Kidney epithelial cell (primary cell): ENCODE measurements at regions not wholly inside any gene's neighbourhood (a gene's known extent, or its start where the extent isn't known, plus 50 kb on each side); places are given as distances from the start of the nearest gene placed in this dataset.
"Not testable (repeated sequence)": the region's sequence is repeated elsewhere in the genome, so short reads cannot be mapped to it uniquely, and the experiment has no call there.

Experiments
- DNase-seq: peaks from one replicate; pipeline ENCODE4 v3.0.0-alpha.2; 2010; ENCODE audit warnings: low read depth
- H3K27me3 ChIP-seq: 2 replicates; pipeline ENCODE4 v1.6.0; 2011; ENCODE audit warnings: low read length; ENCODE audit not compliant: control insufficient read depth, insufficient read depth
- H3K36me3 ChIP-seq: 2 replicates; pipeline ENCODE4 v1.5.1; 2011; ENCODE audit warnings: low read length; ENCODE audit not compliant: control insufficient read depth, insufficient read depth
- H3K4me3 ChIP-seq: 2 replicates; pipeline ENCODE4 v1.5.1; 2011; ENCODE audit warnings: low read depth, mild to moderate bottlenecking, control low read depth, low read length
- CTCF ChIP-seq: IDR thresholded peaks from 2 replicates; pipeline ENCODE4 v1.5.1; 2011; ENCODE audit warnings: mild to moderate bottlenecking, moderate library complexity, low read length, control low read depth, inconsistent platforms; ENCODE audit not compliant: insufficient read depth, poor library complexity, severe bottlenecking

GRCh38 chr1:184822267-184822666 is 67.6 kb upstream of the EDEM3 start:
- H3K4me3 ChIP-seq = no peak overlapping the region
- TF ChIP-seq CTCF = no peak
- no peak for DNase-seq
- peaks cover 2% of the 10 kb centered on the region for H3K36me3 ChIP-seq
- H3K27me3 ChIP-seq = no peaks in the 10 kb centered on the region

- no peak overlapping the region for H3K4me3 ChIP-seq
- peaks cover 2% of the 10 kb centered on the region for H3K36me3 ChIP-seq
- no peak for DNase-seq
- no peaks in the 10 kb centered on the region for H3K27me3 ChIP-seq
- no peak for TF ChIP-seq CTCF
Observed at GRCh38 chr1:184821658-184822057, 67.0 kb upstream of the EDEM3 start.

- no peak for DNase-seq
- peaks cover 2% of the 10 kb centered on the region for H3K36me3 ChIP-seq
- no peak for TF ChIP-seq CTCF
- H3K4me3 ChIP-seq = no peak overlapping the region
- no peaks in the 10 kb centered on the region for H3K27me3 ChIP-seq
Observed at GRCh38 chr1:184820956-184821355, 66.3 kb upstream of the EDEM3 start.

GRCh38 chr1:184820218-184820750 is 65.6 kb upstream of the EDEM3 start:
- peaks cover 2% of the 10 kb centered on the region for H3K36me3 ChIP-seq
- no peaks in the 10 kb centered on the region for H3K27me3 ChIP-seq
- TF ChIP-seq CTCF = no peak
- no peak overlapping the region for H3K4me3 ChIP-seq
- no peak for DNase-seq

GRCh38 chr1:184818646-184819045 is 64.0 kb upstream of the EDEM3 start:
- DNase-seq = no peak
- Histone ChIP-seq H3K36me3 (peaks cover 2% of the 10 kb centered on the region), H3K27me3 (no peaks in the 10 kb centered on the region), H3K4me3 (no peak overlapping the region)
- TF ChIP-seq CTCF = no peak

- not testable (repeated sequence) for H3K36me3 ChIP-seq, H3K4me3 ChIP-seq, H3K27me3 ChIP-seq, DNase-seq
Observed at GRCh38 chr1:184817003-184817402, 62.3 kb upstream of the EDEM3 start.
